ENCODE measurements at regions not wholly inside any gene's neighbourhood (a gene's known extent, or its start where the extent isn't known, plus 50 kb on each side); places are given as distances from the start of the nearest gene placed in this dataset.

- no peak for TF ChIP-seq TOX (CRISPR knock-in tag; IDR thresholded peaks at IDR 0.05; ENCODE audit: borderline replicate concordance)
Measured at GRCh38 chr14:45970621-45971020, 681.0 kb downstream of the RPL10L start (continued).

DNA sequence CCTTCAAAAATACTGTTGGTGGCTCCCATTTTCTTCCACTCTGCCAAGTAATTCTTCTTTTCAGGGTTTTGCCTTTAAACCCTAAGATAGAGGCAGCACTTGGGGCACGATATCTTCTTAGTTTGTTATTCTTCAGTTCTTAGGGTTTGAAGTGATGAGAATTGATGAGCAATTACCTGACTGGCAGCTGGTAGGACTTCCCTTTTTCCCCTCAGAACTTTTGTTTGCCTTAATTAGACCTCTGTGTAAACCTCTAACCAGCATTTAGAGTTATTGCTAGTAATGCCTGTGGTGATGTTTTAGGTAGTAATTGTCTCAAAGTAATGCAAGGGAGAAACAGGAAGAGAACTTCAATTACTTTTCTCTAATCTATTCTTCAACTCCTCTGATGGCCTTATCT is 683.5 kb downstream of the RPL10L start:
- TF ChIP-seq RARB (CRISPR knock-in tag; IDR thresholded peaks at IDR 0.05) (no peak), TCF4 (CRISPR knock-in tag; IDR thresholded peaks at IDR 0.05; ENCODE audit: borderline replicate concordance) (no peak), PPARA (CRISPR knock-in tag; IDR thresholded peaks at IDR 0.05; ENCODE audit: borderline replicate concordance) (no peak), ZNF565 (CRISPR knock-in tag; conservative IDR thresholded peaks at IDR 0.05; ENCODE audit: low read depth) (no peak), OSR1 (CRISPR knock-in tag; IDR thresholded peaks at IDR 0.05) (no peak), CSDC2 (CRISPR knock-in tag; IDR thresholded peaks at IDR 0.05) (no peak)
- TF ChIP-seq, protein P1, sequence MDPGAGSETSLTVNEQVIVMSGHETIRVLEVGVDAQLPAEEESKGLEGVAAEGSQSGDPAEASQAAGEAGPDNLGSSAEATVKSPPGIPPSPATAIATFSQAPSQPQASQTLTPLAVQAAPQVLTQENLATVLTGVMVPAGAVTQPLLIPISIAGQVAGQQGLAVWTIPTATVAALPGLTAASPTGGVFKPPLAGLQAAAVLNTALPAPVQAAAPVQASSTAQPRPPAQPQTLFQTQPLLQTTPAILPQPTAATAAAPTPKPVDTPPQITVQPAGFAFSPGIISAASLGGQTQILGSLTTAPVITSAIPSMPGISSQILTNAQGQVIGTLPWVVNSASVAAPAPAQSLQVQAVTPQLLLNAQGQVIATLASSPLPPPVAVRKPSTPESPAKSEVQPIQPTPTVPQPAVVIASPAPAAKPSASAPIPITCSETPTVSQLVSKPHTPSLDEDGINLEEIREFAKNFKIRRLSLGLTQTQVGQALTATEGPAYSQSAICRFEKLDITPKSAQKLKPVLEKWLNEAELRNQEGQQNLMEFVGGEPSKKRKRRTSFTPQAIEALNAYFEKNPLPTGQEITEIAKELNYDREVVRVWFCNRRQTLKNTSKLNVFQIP (CRISPR knock-in tag; IDR thresholded peaks at IDR 0.05; ENCODE audit: borderline replicate concordance, low read depth): no peak
- ATAC-seq: no peak

DNA sequence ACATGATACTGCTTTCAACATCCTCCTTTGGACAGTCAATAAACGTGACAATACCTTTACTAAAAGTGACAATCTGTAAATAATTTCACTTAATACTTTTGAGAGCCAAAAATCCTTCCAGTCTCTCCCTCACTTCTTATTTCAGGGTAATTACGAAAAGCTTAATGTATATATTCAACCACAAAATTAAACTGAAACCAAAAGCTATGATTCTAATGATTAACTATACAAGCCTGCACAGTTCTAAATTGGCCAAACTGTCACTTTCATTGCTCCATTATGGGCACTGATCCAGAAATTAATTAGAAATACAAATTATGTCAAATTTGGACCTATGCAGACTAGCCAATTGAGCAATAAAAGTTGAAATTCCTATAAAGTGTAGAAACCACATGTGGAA is 696.5 kb upstream of the MIS18BP1 start:
- ATAC-seq: no peak
- no peak for TF ChIP-seq ZNF8 (CRISPR knock-in tag; IDR thresholded peaks at IDR 0.05)
- TF ChIP-seq, protein P2, sequence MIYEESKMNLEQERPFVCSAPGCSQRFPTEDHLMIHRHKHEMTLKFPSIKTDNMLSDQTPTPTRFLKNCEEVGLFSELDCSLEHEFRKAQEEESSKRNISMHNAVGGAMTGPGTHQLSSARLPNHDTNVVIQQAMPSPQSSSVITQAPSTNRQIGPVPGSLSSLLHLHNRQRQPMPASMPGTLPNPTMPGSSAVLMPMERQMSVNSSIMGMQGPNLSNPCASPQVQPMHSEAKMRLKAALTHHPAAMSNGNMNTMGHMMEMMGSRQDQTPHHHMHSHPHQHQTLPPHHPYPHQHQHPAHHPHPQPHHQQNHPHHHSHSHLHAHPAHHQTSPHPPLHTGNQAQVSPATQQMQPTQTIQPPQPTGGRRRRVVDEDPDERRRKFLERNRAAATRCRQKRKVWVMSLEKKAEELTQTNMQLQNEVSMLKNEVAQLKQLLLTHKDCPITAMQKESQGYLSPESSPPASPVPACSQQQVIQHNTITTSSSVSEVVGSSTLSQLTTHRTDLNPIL (CRISPR knock-in tag; IDR thresholded peaks at IDR 0.05; ENCODE audit: low read depth): no peak

- ATAC-seq: no peak
- TF ChIP-seq GLIS3 (CRISPR knock-in tag; IDR thresholded peaks at IDR 0.05): no peak
- TF ChIP-seq ESRRG (CRISPR knock-in tag; IDR thresholded peaks at IDR 0.05): no peak
- TF ChIP-seq, protein P2 (CRISPR knock-in tag; IDR thresholded peaks at IDR 0.05; ENCODE audit: low read depth): no peak
- no peak for TF ChIP-seq PPARA (CRISPR knock-in tag; IDR thresholded peaks at IDR 0.05; ENCODE audit: borderline replicate concordance)
- no peak for TF ChIP-seq ZNF70 (CRISPR knock-in tag; IDR thresholded peaks at IDR 0.05)
- TF ChIP-seq SNAI2 (CRISPR knock-in tag; IDR thresholded peaks at IDR 0.05): no peak
- TF ChIP-seq, protein P3, sequence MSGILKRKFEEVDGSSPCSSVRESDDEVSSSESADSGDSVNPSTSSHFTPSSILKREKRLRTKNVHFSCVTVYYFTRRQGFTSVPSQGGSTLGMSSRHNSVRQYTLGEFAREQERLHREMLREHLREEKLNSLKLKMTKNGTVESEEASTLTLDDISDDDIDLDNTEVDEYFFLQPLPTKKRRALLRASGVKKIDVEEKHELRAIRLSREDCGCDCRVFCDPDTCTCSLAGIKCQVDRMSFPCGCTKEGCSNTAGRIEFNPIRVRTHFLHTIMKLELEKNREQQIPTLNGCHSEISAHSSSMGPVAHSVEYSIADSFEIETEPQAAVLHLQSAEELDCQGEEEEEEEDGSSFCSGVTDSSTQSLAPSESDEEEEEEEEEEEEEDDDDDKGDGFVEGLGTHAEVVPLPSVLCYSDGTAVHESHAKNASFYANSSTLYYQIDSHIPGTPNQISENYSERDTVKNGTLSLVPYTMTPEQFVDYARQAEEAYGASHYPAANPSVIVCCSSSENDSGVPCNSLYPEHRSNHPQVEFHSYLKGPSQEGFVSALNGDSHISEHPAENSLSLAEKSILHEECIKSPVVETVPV (CRISPR knock-in tag; IDR thresholded peaks at IDR 0.05): no peak
- no peak for TF ChIP-seq CSDC2 (CRISPR knock-in tag; IDR thresholded peaks at IDR 0.05)
- TF ChIP-seq TCF4 (CRISPR knock-in tag; IDR thresholded peaks at IDR 0.05; ENCODE audit: borderline replicate concordance): no peak
- TF ChIP-seq ZNF8 (CRISPR knock-in tag; IDR thresholded peaks at IDR 0.05): no peak
- TF ChIP-seq BACH2 (CRISPR knock-in tag; IDR thresholded peaks at IDR 0.05; ENCODE audit: borderline replicate concordance): no peak
- no peak for TF ChIP-seq OSR1 (CRISPR knock-in tag; IDR thresholded peaks at IDR 0.05)
- no peak for TF ChIP-seq ZC3H10 (CRISPR knock-in tag; IDR thresholded peaks at IDR 0.05)
- no peak for TF ChIP-seq ISL1 (CRISPR knock-in tag; IDR thresholded peaks at IDR 0.05)
Measured at GRCh38 chr14:45947830-45948229, 694.8 kb upstream of the MIS18BP1 start.

DNA sequence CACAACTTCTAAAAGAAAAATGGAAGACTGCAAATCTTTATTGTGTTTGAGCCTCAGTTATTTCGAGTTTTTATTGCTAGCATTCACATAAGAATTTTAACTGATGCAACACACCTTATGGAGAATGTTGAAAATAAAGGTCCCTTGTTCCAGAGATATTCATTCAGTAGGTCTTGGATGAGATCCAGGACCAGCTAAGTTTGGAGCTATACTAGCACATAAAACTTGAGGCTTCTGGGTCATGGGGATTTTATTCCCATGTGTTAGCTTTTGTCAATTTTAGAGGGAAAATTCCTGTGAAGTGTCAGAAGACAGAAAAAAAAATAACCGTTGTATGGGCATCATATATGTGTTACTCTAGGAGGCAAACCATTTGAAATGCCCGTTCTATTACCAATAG is 693.2 kb upstream of the MIS18BP1 start:
- TF ChIP-seq SNAI2 (CRISPR knock-in tag; IDR thresholded peaks at IDR 0.05): no peak
- TF ChIP-seq, protein P3 (CRISPR knock-in tag; IDR thresholded peaks at IDR 0.05): no peak
- no peak for ATAC-seq

DNA sequence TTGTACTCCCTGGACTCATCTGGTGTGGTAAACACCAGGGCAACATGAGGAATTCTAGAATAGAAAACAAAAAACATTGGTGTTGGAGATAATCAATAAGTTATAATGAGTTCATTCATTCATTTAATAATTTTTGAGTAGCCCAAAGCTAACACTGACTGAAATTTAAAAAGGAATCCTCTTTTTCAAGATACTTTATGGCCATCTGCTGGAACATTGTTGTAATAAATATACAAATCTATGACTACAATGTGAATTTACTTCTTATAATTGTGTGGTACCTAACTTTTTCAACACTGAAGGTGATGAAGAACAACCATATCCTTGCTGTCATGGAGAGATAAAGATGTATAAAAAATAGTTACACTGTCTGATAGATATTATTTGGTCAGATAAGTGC is 687.3 kb upstream of the MIS18BP1 start:
- ATAC-seq: no peak
- TF ChIP-seq ZFP30 (CRISPR knock-in tag; IDR thresholded peaks at IDR 0.05): no peak
- no peak for TF ChIP-seq PATZ1 (CRISPR knock-in tag; IDR thresholded peaks at IDR 0.05; ENCODE audit: borderline replicate concordance)
- TF ChIP-seq, protein P2 (CRISPR knock-in tag; IDR thresholded peaks at IDR 0.05; ENCODE audit: low read depth): no peak
- TF ChIP-seq ZC3H10 (CRISPR knock-in tag; IDR thresholded peaks at IDR 0.05): no peak
- TF ChIP-seq, protein P1 (CRISPR knock-in tag; IDR thresholded peaks at IDR 0.05; ENCODE audit: borderline replicate concordance, low read depth): no peak
- no peak for TF ChIP-seq RARB (CRISPR knock-in tag; IDR thresholded peaks at IDR 0.05)
- TF ChIP-seq TOX (CRISPR knock-in tag; IDR thresholded peaks at IDR 0.05; ENCODE audit: borderline replicate concordance): no peak
